ENCODE measurements at regions not wholly inside any gene's neighbourhood (a gene's known extent, or its start where the extent isn't known, plus 50 kb on each side); places are given as distances from the start of the nearest gene placed in this dataset.
"Not testable (repeated sequence)": the region's sequence is repeated elsewhere in the genome, so short reads cannot be mapped to it uniquely, and the experiment has no call there.

GRCh38 chr2:208939852-208940251 is 484.0 kb upstream of the MAP2 start:
- DNase-seq, result no peak

- DNase-seq, result no peak
These were observed 478.1 kb upstream of the MAP2 start for GRCh38 chr2:208945719-208946256.

- no peak for DNase-seq
These were observed 475.8 kb upstream of the MAP2 start for GRCh38 chr2:208948073-208948472.

DNA sequence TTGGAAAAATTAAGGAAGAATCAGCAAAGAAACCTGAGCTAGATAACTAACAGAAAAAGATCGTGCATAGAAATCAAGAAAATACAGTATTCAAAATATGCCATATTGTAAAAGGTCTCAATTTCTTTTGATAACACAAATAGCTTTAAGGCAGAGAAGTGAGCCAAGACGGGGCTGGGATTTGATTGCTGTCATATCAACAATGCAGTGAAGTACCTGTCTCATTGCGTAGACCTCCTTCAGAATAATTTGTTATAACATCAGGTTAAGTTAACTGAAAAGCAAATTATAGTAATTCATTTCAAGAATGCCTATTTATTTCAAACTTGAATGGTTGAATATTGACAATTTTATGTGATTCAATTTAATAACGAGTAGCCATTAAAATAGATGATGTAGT is 453.8 kb upstream of the MAP2 start:
- DNase-seq, result no peak

DNA sequence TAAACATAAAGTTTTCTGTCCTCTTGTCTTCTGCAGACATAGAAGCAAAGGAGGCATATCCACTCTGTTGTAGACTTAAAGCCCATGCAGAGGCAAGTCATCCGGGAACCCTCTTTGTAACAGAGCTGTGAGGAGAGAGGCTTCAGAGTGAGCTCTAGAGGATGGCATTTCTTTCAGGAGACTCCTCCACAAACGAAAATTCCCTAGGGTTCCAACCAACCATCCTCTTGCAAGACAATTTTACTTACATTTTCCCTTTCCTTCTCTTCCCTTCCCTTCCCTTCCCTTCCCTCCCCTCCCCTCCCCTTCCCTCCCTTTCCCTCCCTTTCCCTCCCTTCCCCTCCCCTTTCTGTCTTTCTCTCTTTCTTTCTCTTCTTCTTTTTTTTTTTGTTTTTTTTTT is 446.3 kb upstream of the MAP2 start:
- no peak for DNase-seq

GRCh38 chr2:208978946-208979345 is 444.9 kb upstream of the MAP2 start:
- no peak for DNase-seq

DNA sequence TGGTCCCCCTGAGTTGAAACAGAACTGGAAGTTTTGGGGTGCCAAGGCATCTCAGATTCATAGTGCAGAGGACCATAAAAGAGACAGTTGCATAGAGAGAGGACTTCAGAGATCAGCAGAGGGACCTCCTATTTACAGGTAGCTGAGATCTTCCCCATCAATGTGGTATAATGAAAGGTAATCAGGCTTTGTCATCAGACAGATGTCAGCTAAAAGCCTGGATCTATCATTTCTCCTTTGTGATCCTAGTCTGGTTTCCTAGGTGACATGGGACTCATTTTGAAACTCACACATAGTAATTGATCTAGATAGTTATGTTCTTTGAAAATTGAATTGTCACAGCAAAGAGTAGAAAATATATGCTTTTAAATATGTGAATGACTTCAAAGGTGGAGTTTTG is 443.5 kb upstream of the MAP2 start:
- DNase-seq, result no peak

GRCh38 chr2:208982831-208983230 is 441.0 kb upstream of the MAP2 start:
- no peak for DNase-seq

GRCh38 chr2:208983486-208983885 is 440.4 kb upstream of the MAP2 start:
- no peak for DNase-seq

DNA sequence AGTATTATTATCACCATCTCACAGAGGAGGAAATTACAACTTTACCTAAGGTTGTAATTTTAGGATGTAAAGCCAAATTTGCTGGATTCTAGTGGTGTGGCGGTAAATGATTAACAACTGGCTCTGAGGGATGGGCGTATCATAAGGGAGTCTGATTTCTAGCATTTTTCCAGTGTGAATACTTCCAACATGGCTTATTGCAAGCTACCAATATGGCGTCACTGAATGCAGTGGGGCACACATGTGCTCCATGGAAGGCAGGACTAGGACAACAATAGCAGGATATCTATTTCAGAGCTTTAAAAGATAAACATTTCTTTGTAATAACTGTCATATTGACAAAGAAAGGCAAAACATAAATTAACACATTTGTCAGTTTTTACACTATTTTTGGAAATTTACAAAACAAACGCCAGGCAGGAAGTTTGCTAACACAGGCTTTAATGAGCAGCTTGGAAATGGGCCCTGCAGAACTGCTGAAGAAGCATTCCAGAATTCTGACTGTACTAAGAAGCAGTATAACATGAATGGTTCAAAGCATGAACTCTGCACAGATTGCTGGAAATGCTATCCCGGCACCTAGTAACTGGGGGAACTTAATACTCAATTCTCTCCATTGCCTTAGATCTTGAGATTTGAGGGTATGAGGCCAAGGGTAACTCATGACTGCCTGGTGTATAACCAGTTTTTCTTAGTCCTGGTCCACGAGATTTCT is 439.3 kb upstream of the MAP2 start:
- no peak for DNase-seq

DNA sequence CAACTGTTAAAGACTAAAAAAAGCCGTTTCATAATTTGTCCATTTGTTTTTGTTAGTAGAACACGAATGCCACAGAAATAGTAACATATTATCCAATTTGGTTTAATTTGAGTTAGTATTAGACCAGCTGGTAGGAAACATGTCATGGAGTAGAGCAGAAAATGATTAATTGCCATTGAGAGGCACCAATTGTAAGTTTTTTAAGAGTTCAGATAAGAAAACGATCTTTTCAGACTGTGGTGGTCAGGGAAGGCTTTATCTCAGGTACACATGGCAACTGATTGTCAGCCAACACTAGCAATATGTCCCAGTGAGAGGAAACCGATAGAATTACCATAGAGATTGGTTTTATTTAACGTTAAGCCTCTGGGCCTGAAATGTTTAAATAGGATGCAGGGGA is 438.2 kb upstream of the MAP2 start:
- DNase-seq, result no peak

DNA sequence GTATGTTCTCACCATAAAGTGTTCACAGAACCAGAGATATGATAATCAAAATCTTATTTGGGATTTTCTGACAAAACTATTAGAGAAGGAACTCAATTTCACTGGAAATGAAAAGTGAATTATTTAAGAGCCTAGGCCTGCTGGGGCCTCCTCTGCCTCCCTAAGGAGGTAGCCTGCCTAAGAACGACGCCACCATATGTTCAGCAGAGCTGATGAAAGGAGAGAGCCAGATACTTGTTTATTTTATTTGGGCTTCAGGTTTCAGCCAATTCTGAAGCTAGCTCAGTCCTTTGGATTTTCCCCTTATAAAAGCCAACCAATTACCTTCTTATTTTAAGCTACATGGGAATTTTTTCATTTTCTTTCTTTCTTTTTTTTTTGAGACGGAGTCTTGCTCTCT is 433.1 kb upstream of the MAP2 start:
- no peak for DNase-seq

DNA sequence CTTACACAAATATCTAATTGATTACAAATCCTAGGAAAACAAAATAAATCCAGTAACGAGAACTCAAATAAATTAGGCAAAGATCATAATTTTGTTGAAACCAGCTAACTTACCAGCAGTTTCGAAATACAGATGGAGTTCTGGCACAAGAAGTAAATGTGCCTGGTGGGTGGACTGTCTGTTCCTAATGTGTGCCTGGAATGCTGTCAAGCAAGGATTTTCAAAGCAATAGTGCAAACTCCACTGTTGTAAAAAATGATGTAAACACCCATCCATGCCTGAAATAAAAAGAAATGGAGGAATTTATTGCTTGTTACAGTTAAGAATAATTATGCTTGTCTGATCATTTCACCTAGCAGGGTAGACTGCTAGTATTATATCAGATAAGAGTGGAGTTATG is 423.9 kb upstream of the MAP2 start:
- no peak for DNase-seq

GRCh38 chr2:209002054-209002453 is 421.8 kb upstream of the MAP2 start:
- no peak for DNase-seq

DNA sequence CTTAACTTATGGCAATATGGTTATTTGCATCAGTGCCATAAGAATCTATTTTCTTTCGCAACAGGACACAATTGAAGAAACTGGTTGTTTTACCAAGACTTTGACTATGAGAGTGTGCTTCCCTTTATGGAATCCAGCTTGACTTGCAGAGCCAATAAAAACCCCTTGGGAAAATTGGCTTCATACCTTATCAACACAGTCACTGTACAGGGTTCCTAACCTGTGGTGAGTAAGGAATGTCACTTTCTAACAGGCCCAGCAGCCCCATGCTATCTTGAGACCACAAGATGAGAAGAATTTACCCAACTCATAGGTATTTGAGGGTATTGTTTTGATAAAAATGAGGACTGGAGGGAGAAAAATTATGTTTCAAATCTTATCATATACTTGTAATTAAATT is 418.5 kb upstream of the MAP2 start:
- no peak for DNase-seq

- no peak for DNase-seq
These were observed 415.1 kb upstream of the MAP2 start for GRCh38 chr2:209008636-209009287.

DNA sequence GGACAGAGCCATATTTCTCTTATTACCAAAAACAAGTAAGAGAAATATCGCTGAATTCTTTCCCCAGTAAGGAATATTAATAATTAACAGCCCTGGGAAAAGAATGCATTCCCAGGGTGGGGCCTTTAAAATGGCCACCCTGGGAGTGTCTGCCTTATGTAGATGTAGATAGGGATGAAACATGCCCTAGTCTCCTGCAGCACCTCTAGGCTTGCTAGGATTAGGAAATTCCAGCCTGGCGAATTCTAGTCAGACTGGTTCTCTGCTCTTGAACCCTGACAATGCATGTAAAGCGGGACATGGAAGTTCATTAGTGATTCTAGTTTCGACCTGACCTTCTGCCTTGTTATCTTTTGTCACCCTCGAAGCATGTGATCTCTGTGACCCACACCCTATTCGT is 405.2 kb upstream of the MAP2 start:
- not testable (repeated sequence) for DNase-seq

GRCh38 chr2:209029249-209029648 is 394.6 kb upstream of the MAP2 start:
- no peak for DNase-seq

- no peak for DNase-seq
These were observed 379.5 kb upstream of the MAP2 start for GRCh38 chr2:209044307-209044706.

DNA sequence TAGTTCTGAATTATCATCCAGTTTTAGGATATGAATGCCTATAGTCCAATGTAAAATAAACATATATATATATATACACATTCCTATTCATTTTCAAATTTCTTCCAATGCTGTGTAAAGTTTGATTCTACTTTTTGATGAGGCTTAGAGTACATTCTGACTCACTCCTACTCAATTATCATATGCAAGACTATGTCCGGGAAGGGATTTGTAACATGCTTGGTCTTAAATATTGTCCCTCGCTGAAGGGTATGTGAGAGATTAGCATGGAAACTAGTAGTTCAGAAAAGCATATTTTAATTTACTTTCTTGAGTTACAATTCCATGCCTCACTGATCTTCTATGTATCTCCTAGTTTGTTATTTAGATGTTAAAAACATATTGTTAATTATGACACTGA is 377.7 kb upstream of the MAP2 start:
- DNase-seq, result no peak

- no peak for DNase-seq
These were observed 374.2 kb upstream of the MAP2 start for GRCh38 chr2:209049608-209050007.

DNA sequence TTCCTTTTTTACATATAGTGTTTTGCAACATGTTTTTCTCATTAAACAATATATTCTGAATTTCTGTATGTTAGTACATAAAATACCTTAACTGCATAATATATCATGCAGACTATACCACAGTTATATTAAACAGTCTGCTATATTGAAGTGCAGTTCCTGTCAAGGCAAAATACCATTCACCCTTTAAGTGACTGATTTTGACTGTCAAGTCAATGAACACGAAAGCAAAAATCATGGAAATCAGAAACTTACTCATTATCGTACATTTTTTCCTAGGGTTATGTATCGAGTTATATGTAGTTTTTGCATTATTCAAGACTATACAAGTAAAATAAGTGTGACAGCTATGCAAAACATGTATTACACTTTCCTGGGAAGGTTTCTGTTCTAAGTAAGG is 361.6 kb upstream of the MAP2 start:
- DNase-seq, result no peak

DNA sequence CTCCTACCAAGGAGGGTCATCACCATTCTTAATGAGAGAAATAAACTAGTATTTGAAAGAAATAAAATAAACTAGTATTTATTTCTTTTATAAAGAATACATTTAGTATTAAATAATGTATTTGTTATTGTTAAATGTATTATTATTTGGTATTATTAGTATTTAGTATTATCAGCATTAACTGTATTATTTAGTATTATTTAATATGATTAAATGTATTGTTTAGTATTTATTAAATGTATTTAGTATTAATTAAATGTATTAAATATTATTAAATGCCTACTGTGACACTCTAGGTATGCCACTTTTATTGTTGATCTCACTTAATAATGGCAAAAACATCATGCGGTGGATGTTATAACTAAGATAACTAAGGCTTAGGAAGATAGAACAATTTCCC is 353.6 kb upstream of the MAP2 start:
- DNase-seq, result no peak

DNA sequence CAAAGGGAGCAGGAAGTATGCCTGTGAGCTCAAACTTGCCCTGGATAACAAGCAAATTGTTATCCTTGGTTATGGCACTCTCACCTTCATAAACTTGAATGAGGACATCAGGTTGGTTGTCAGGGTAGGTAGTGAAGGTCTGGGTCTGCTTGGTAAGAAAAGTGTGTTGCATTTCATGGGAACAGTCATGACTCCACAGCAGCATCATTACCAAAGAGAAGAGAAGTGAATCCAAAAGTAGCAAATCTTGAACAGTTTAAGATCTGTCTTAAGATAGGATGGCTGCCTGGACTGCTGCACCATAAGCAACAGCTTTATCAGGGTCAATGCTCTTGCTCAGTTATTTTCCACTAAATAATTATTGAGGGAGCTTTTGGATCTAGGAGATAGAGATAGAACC is 350.7 kb upstream of the MAP2 start:
- no peak for DNase-seq

GRCh38 chr2:209074711-209075110 is 349.1 kb upstream of the MAP2 start:
- no peak for DNase-seq

All from NCI-H1092 treated with DMSO at 0.1 percent for 48 hours (cell line).